IMR-90 (cell line): ENCODE measurements at regions not wholly inside any gene's neighbourhood (a gene's known extent, or its start where the extent isn't known, plus 50 kb on each side); places are given as distances from the start of the nearest gene placed in this dataset.

Experiments used
- ATAC-seq: fragments of 200-7000 bp; cut with Tn5 transposase; 2 replicates; pipeline ENCODE4 v1.9.1; 2020; ENCODE audit warnings: low read depth, mild to moderate bottlenecking, moderate library complexity
- BruUV-seq: library from RNA; stranded (reverse); fragments of 400-500 nt; replicated peaks from 2 replicates; lab custom pipeline; 2021; lab: Mats Ljungman, UMichigan
- CTCF ChIA-PET: fragments of 300-600 bp; formaldehyde crosslinking; extraction: SDS; loops from one replicate; lab custom pipeline; 2021; ENCODE audit warnings: antibody characterized with exemption; lab: Yijun Ruan, JAX
- POLR2A ChIA-PET: fragments of 300-600 bp; sonication (Branson Sonifier 250); formaldehyde crosslinking; loops from one replicate; lab custom pipeline; 2022; ENCODE audit warnings: antibody characterized with exemption; ENCODE audit not compliant: unreplicated experiment; lab: Charles Lee
- DNase-seq: peaks from one replicate; pipeline ENCODE4 v3.0.0; 2013
- H2AFZ ChIP-seq: replicated peaks from 2 replicates; pipeline ENCODE3; 2013; ENCODE audit warnings: low read length, mild to moderate bottlenecking; ENCODE audit not compliant: poor library complexity
- H2AK5ac ChIP-seq: 2 replicates; pipeline ENCODE4 v1.6.1; 2013; ENCODE audit warnings: low read depth, low read length, inconsistent platforms
- H2AK9ac ChIP-seq: replicated peaks from 2 replicates; pipeline ENCODE3; 2013; ENCODE audit warnings: mild to moderate bottlenecking, low read depth, low read length, moderate library complexity; ENCODE audit not compliant: poor library complexity
- H2BK120ac ChIP-seq: 2 replicates; pipeline ENCODE4 v1.6.1; 2013; ENCODE audit warnings: low read depth, low read length, inconsistent platforms
- H2BK15ac ChIP-seq: 3 replicates; pipeline ENCODE4 v1.6.1; 2013; ENCODE audit warnings: low read depth, low read length, inconsistent platforms
- H2BK20ac ChIP-seq: 2 replicates; pipeline ENCODE4 v1.6.1; 2013; ENCODE audit warnings: low read depth, mild to moderate bottlenecking, inconsistent platforms, low read length, moderate library complexity
- H2BK5ac ChIP-seq: 2 replicates; pipeline ENCODE4 v1.6.1; 2013; ENCODE audit warnings: mild to moderate bottlenecking, low read depth, low read length, inconsistent platforms; ENCODE audit not compliant: poor library complexity, severe bottlenecking
- H3K14ac ChIP-seq: replicated peaks from 2 replicates; pipeline ENCODE4 v1.6.1; 2013; ENCODE audit warnings: low read depth, low read length, inconsistent platforms
- H3K18ac ChIP-seq: 2 replicates; pipeline ENCODE4 v1.6.1; 2013; ENCODE audit warnings: low read depth, low read length, control low read depth
- H3K23ac ChIP-seq: 2 replicates; pipeline ENCODE4 v1.6.1; 2013; ENCODE audit warnings: low read depth, low read length, inconsistent platforms
- H3K27ac ChIP-seq: 2 replicates; pipeline ENCODE4 v1.5.1; 2013; ENCODE audit warnings: mild to moderate bottlenecking, control low read depth, low read length; ENCODE audit not compliant: insufficient read depth
- H3K27me3 ChIP-seq: 2 replicates; pipeline ENCODE4 v1.6.1; 2013; ENCODE audit warnings: low read length; ENCODE audit not compliant: control insufficient read depth, insufficient read depth
- H3K36me3 ChIP-seq: 2 replicates; pipeline ENCODE4 v1.6.1; 2013; ENCODE audit warnings: low read length, mixed read lengths; ENCODE audit not compliant: control insufficient read depth, insufficient read depth
- H3K4ac ChIP-seq: 2 replicates; pipeline ENCODE4 v1.6.1; 2013; ENCODE audit warnings: low read depth, low read length, inconsistent platforms
- H3K4me1 ChIP-seq: 2 replicates; pipeline ENCODE4 v1.6.1; 2013; ENCODE audit warnings: low read length, mixed read lengths; ENCODE audit not compliant: control insufficient read depth, insufficient read depth
- H3K4me2 ChIP-seq: 2 replicates; pipeline ENCODE4 v1.6.1; 2013; ENCODE audit warnings: low read depth, mild to moderate bottlenecking, control low read depth, low read length, moderate library complexity
- H3K4me3 ChIP-seq: 2 replicates; pipeline ENCODE4 v1.5.1; 2013; ENCODE audit warnings: low read depth, mild to moderate bottlenecking, control low read depth, low read length, moderate library complexity; ENCODE audit not compliant: insufficient read depth
- H3K56ac ChIP-seq: 2 replicates; pipeline ENCODE4 v1.6.1; 2013; ENCODE audit warnings: low read length, inconsistent platforms; ENCODE audit not compliant: insufficient read depth; ENCODE audit errors: extremely low read depth
- H3K79me1 ChIP-seq, 2 experiments: 2 replicates each; pipeline ENCODE4 v1.6.1; 2013; ENCODE audit warnings: low read length in 2 of 2, inconsistent platforms in 1 of 2, low read depth in 1 of 2
- H3K9ac ChIP-seq: 2 replicates; pipeline ENCODE4 v1.6.1; 2013; ENCODE audit warnings: low read depth, low read length, control low read depth
- H3K9me1 ChIP-seq: 2 replicates; pipeline ENCODE4 v1.6.1; 2013; ENCODE audit warnings: low read length, inconsistent platforms; ENCODE audit not compliant: insufficient read depth
- H3K9me3 ChIP-seq: 2 replicates; pipeline ENCODE4 v1.6.1; 2013; ENCODE audit warnings: low read length; ENCODE audit not compliant: control insufficient read depth, insufficient read depth
- H4K20me1 ChIP-seq: 2 replicates; pipeline ENCODE4 v1.6.1; 2013; ENCODE audit warnings: low read length, inconsistent platforms; ENCODE audit not compliant: insufficient read depth
- H4K5ac ChIP-seq: 2 replicates; pipeline ENCODE4 v1.6.1; 2013; ENCODE audit warnings: mild to moderate bottlenecking, low read depth, low read length, control low read depth
- H4K8ac ChIP-seq, 2 experiments: 2 replicates each; pipeline ENCODE4 v1.6.1; 2013; ENCODE audit warnings: low read depth in 2 of 2, low read length in 2 of 2, control low read depth in 1 of 2, inconsistent platforms in 1 of 2
- H4K91ac ChIP-seq: 2 replicates; pipeline ENCODE4 v1.6.1; 2013; ENCODE audit warnings: low read depth, low read length, inconsistent platforms; ENCODE audit not compliant: insufficient read depth
- BHLHE40 ChIP-seq: fragments of 150-350 bp; IDR thresholded peaks from 2 replicates; pipeline ENCODE4 v1.6.1; 2016; ENCODE audit warnings: mild to moderate bottlenecking, low read depth, low read length
- CTCF ChIP-seq: conservative IDR thresholded peaks from 2 replicates; pipeline ENCODE4 v1.5.1; 2012; ENCODE audit warnings: mild to moderate bottlenecking, low read depth, low read length, improper control_type of control experiment
- FOS ChIP-seq: fragments of 150-350 bp; IDR thresholded peaks from 2 replicates; pipeline ENCODE4 v1.6.1; 2016; ENCODE audit warnings: low read depth, low read length
- MAFK ChIP-seq: IDR thresholded peaks from 2 replicates; pipeline ENCODE4 v1.6.1; 2012; ENCODE audit warnings: low read depth, low read length, improper control_type of control experiment
- MAZ ChIP-seq: IDR thresholded peaks from 2 replicates; pipeline ENCODE4 v1.6.1; 2012; ENCODE audit warnings: low read depth, mild to moderate bottlenecking, low read length, improper control_type of control experiment, moderate library complexity, borderline replicate concordance
- MXI1 ChIP-seq: IDR thresholded peaks from 2 replicates; pipeline ENCODE4 v1.6.1; 2012; ENCODE audit warnings: low read depth, mild to moderate bottlenecking, low read length, moderate library complexity, borderline replicate concordance
- NFE2L2 ChIP-seq: fragments of 150-350 bp; IDR thresholded peaks from 2 replicates; pipeline ENCODE4 v1.6.1; 2016; ENCODE audit warnings: low read depth, mild to moderate bottlenecking, low read length
- POLR2A ChIP-seq: IDR thresholded peaks from 2 replicates; pipeline ENCODE4 v1.6.1; 2012; ENCODE audit warnings: mild to moderate bottlenecking, low read depth, low read length
- SMC3 ChIP-seq: fragments of 150-350 bp; IDR thresholded peaks from 2 replicates; pipeline ENCODE4 v1.6.1; 2016; ENCODE audit warnings: low read depth, mild to moderate bottlenecking, antibody characterized with exemption, low read length, moderate library complexity
- WGBS, 2 experiments: methylation state at CpG; one replicate each; pipeline versions ENCODE4 v1.1.5 to v1.1.7; 2013; ENCODE audit warnings: missing lambda C conversion rate in 2 of 2; ENCODE audit not compliant: insufficient read length in 1 of 2; ENCODE audit errors: extremely low coverage in 2 of 2; 5-methylcytosine and 5-hydroxymethylcytosine counted together
- dilution Hi-C: fragments of 300-500 bp; cut with HindIII; formaldehyde crosslinking; loops from one replicate; pipeline ENCODE4 v1.14.3; 2018; ENCODE audit warnings: low sequenced_read_pairs; ENCODE audit not compliant: unreplicated experiment
- in situ Hi-C: fragments of 300-500 bp; cut with MboI; formaldehyde crosslinking; loops from 3 replicates; pipeline ENCODE4 v1.14.3; 2019; ENCODE audit warnings: low sequenced_read_pairs, inconsistent platforms, mixed read lengths
- intact Hi-C: fragments of 100-400 bp; cut with micrococcal nuclease; formaldehyde crosslinking; loops from 2 replicates; pipeline ENCODE4 v1.10.0; 2022
- TF ChIP-seq, protein P1 (sequence below): fragments of 150-350 bp; IDR thresholded peaks from 2 replicates; pipeline ENCODE4 v1.6.1; 2017; ENCODE audit warnings: mild to moderate bottlenecking, antibody characterized with exemption, low read length, low read depth
- TF ChIP-seq, protein P2 (sequence below): fragments of 150-350 bp; IDR thresholded peaks from 2 replicates; pipeline ENCODE4 v1.6.1; 2016; ENCODE audit warnings: low read depth, mild to moderate bottlenecking, low read length, moderate library complexity, borderline replicate concordance

- H3K36me3 ChIP-seq, result no peaks in the 10 kb centered on the region
- no peak overlapping the region for H3K23ac ChIP-seq
- no peak overlapping the region for H2AFZ ChIP-seq
- H3K18ac ChIP-seq, result no peak overlapping the region
- no peak overlapping the region for H2BK20ac ChIP-seq
- H4K91ac ChIP-seq, result no peak overlapping the region
- no peak overlapping the region for H4K5ac ChIP-seq
- H4K20me1 ChIP-seq, result no peaks in the 10 kb centered on the region
- no peak overlapping the region for H2AK9ac ChIP-seq
- H3K4ac ChIP-seq, result no peak overlapping the region
- DNase-seq, result no peak
- H3K14ac ChIP-seq, result no peak overlapping the region
- H2BK5ac ChIP-seq, result no peak overlapping the region
- H3K56ac ChIP-seq, result no peak overlapping the region
- ChIA-PET CTCF (no interaction called here), POLR2A (no interaction called here)
- H3K4me3 ChIP-seq, result no peak overlapping the region
- intact Hi-C loops (no loop called here), in situ Hi-C loops (no loop called here), dilution Hi-C loops (no loop called here)
- no peaks in the 10 kb centered on the region for H3K79me1 ChIP-seq
- H3K27me3 ChIP-seq, result no peaks in the 10 kb centered on the region; the same call in none of the 2 replicates
- H3K9me1 ChIP-seq, result no peaks in the 10 kb centered on the region
- WGBS, 2 experiments, result no CpG with 5 or more reads among the region's 6 CpGs
- no TSS peak for BruUV-seq
- no peaks in the 10 kb centered on the region for H3K9me3 ChIP-seq
- TF ChIP-seq, protein P1, sequence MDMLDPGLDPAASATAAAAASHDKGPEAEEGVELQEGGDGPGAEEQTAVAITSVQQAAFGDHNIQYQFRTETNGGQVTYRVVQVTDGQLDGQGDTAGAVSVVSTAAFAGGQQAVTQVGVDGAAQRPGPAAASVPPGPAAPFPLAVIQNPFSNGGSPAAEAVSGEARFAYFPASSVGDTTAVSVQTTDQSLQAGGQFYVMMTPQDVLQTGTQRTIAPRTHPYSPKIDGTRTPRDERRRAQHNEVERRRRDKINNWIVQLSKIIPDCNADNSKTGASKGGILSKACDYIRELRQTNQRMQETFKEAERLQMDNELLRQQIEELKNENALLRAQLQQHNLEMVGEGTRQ, result no peak
- no peak for TF ChIP-seq POLR2A
- no peak for TF ChIP-seq CTCF
- no peak for TF ChIP-seq FOS
- no peak for TF ChIP-seq SMC3
- TF ChIP-seq MXI1, result no peak
- no peak for TF ChIP-seq MAZ
- no peak for TF ChIP-seq MAFK
- TF ChIP-seq BHLHE40, result no peak
- TF ChIP-seq NFE2L2, result no peak
- TF ChIP-seq, protein P2, sequence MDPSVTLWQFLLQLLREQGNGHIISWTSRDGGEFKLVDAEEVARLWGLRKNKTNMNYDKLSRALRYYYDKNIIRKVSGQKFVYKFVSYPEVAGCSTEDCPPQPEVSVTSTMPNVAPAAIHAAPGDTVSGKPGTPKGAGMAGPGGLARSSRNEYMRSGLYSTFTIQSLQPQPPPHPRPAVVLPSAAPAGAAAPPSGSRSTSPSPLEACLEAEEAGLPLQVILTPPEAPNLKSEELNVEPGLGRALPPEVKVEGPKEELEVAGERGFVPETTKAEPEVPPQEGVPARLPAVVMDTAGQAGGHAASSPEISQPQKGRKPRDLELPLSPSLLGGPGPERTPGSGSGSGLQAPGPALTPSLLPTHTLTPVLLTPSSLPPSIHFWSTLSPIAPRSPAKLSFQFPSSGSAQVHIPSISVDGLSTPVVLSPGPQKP, result no peak
- no peak overlapping the region for H2BK15ac ChIP-seq
- H4K8ac ChIP-seq, result no peak overlapping the region
- no peak overlapping the region for H2AK5ac ChIP-seq
- no peak overlapping the region for H3K27ac ChIP-seq
- H2BK120ac ChIP-seq, result no peak overlapping the region
- H3K4me1 ChIP-seq, result no peaks in the 10 kb centered on the region
- ATAC-seq, result no peak
- H3K4me2 ChIP-seq, result no peak overlapping the region
- no peak overlapping the region for H3K9ac ChIP-seq
These were observed 145.8 kb downstream of the AASDH start for GRCh38 chr4:56241500-56241899.
